IMR-90 (cell line): ENCODE measurements at regions not wholly inside any gene's neighbourhood (a gene's known extent, or its start where the extent isn't known, plus 50 kb on each side); places are given as distances from the start of the nearest gene placed in this dataset.

Experiments
- ATAC-seq: fragments of 200-7000 bp; cut with Tn5 transposase; 2 replicates; pipeline ENCODE4 v1.9.1; 2020; ENCODE audit warnings: low read depth, mild to moderate bottlenecking, moderate library complexity
- BruUV-seq: library from RNA; stranded (reverse); fragments of 400-500 nt; replicated peaks from 2 replicates; lab custom pipeline; 2021; lab: Mats Ljungman, UMichigan
- CTCF ChIA-PET: fragments of 300-600 bp; formaldehyde crosslinking; extraction: SDS; loops from one replicate; lab custom pipeline; 2021; ENCODE audit warnings: antibody characterized with exemption; lab: Yijun Ruan, JAX
- POLR2A ChIA-PET: fragments of 300-600 bp; sonication (Branson Sonifier 250); formaldehyde crosslinking; loops from one replicate; lab custom pipeline; 2022; ENCODE audit warnings: antibody characterized with exemption; ENCODE audit not compliant: unreplicated experiment; lab: Charles Lee
- DNase-seq: peaks from one replicate; pipeline ENCODE4 v3.0.0; 2013
- H2AFZ ChIP-seq: replicated peaks from 2 replicates; pipeline ENCODE3; 2013; ENCODE audit warnings: low read length, mild to moderate bottlenecking; ENCODE audit not compliant: poor library complexity
- H2AK5ac ChIP-seq: 2 replicates; pipeline ENCODE4 v1.6.1; 2013; ENCODE audit warnings: low read depth, low read length, inconsistent platforms
- H2AK9ac ChIP-seq: replicated peaks from 2 replicates; pipeline ENCODE3; 2013; ENCODE audit warnings: mild to moderate bottlenecking, low read depth, low read length, moderate library complexity; ENCODE audit not compliant: poor library complexity
- H2BK120ac ChIP-seq: 2 replicates; pipeline ENCODE4 v1.6.1; 2013; ENCODE audit warnings: low read depth, low read length, inconsistent platforms
- H2BK15ac ChIP-seq: 3 replicates; pipeline ENCODE4 v1.6.1; 2013; ENCODE audit warnings: low read depth, low read length, inconsistent platforms
- H2BK20ac ChIP-seq: 2 replicates; pipeline ENCODE4 v1.6.1; 2013; ENCODE audit warnings: low read depth, mild to moderate bottlenecking, inconsistent platforms, low read length, moderate library complexity
- H2BK5ac ChIP-seq: 2 replicates; pipeline ENCODE4 v1.6.1; 2013; ENCODE audit warnings: mild to moderate bottlenecking, low read depth, low read length, inconsistent platforms; ENCODE audit not compliant: poor library complexity, severe bottlenecking
- H3K14ac ChIP-seq: replicated peaks from 2 replicates; pipeline ENCODE4 v1.6.1; 2013; ENCODE audit warnings: low read depth, low read length, inconsistent platforms
- H3K18ac ChIP-seq: 2 replicates; pipeline ENCODE4 v1.6.1; 2013; ENCODE audit warnings: low read depth, low read length, control low read depth
- H3K23ac ChIP-seq: 2 replicates; pipeline ENCODE4 v1.6.1; 2013; ENCODE audit warnings: low read depth, low read length, inconsistent platforms
- H3K27ac ChIP-seq: 2 replicates; pipeline ENCODE4 v1.5.1; 2013; ENCODE audit warnings: mild to moderate bottlenecking, control low read depth, low read length; ENCODE audit not compliant: insufficient read depth
- H3K27me3 ChIP-seq: 2 replicates; pipeline ENCODE4 v1.6.1; 2013; ENCODE audit warnings: low read length; ENCODE audit not compliant: control insufficient read depth, insufficient read depth
- H3K36me3 ChIP-seq: 2 replicates; pipeline ENCODE4 v1.6.1; 2013; ENCODE audit warnings: low read length, mixed read lengths; ENCODE audit not compliant: control insufficient read depth, insufficient read depth
- H3K4ac ChIP-seq: 2 replicates; pipeline ENCODE4 v1.6.1; 2013; ENCODE audit warnings: low read depth, low read length, inconsistent platforms
- H3K4me1 ChIP-seq: 2 replicates; pipeline ENCODE4 v1.6.1; 2013; ENCODE audit warnings: low read length, mixed read lengths; ENCODE audit not compliant: control insufficient read depth, insufficient read depth
- H3K4me2 ChIP-seq: 2 replicates; pipeline ENCODE4 v1.6.1; 2013; ENCODE audit warnings: low read depth, mild to moderate bottlenecking, control low read depth, low read length, moderate library complexity
- H3K4me3 ChIP-seq: 2 replicates; pipeline ENCODE4 v1.5.1; 2013; ENCODE audit warnings: low read depth, mild to moderate bottlenecking, control low read depth, low read length, moderate library complexity; ENCODE audit not compliant: insufficient read depth
- H3K56ac ChIP-seq: 2 replicates; pipeline ENCODE4 v1.6.1; 2013; ENCODE audit warnings: low read length, inconsistent platforms; ENCODE audit not compliant: insufficient read depth; ENCODE audit errors: extremely low read depth
- H3K79me1 ChIP-seq, 2 experiments: 2 replicates each; pipeline ENCODE4 v1.6.1; 2013; ENCODE audit warnings: low read length in 2 of 2, inconsistent platforms in 1 of 2, low read depth in 1 of 2
- H3K9ac ChIP-seq: 2 replicates; pipeline ENCODE4 v1.6.1; 2013; ENCODE audit warnings: low read depth, low read length, control low read depth
- H3K9me1 ChIP-seq: 2 replicates; pipeline ENCODE4 v1.6.1; 2013; ENCODE audit warnings: low read length, inconsistent platforms; ENCODE audit not compliant: insufficient read depth
- H3K9me3 ChIP-seq: 2 replicates; pipeline ENCODE4 v1.6.1; 2013; ENCODE audit warnings: low read length; ENCODE audit not compliant: control insufficient read depth, insufficient read depth
- H4K20me1 ChIP-seq: 2 replicates; pipeline ENCODE4 v1.6.1; 2013; ENCODE audit warnings: low read length, inconsistent platforms; ENCODE audit not compliant: insufficient read depth
- H4K5ac ChIP-seq: 2 replicates; pipeline ENCODE4 v1.6.1; 2013; ENCODE audit warnings: mild to moderate bottlenecking, low read depth, low read length, control low read depth
- H4K8ac ChIP-seq, 2 experiments: 2 replicates each; pipeline ENCODE4 v1.6.1; 2013; ENCODE audit warnings: low read depth in 2 of 2, low read length in 2 of 2, control low read depth in 1 of 2, inconsistent platforms in 1 of 2
- H4K91ac ChIP-seq: 2 replicates; pipeline ENCODE4 v1.6.1; 2013; ENCODE audit warnings: low read depth, low read length, inconsistent platforms; ENCODE audit not compliant: insufficient read depth
- CEBPB ChIP-seq: IDR thresholded peaks from 2 replicates; pipeline ENCODE4 v1.6.1; 2012; ENCODE audit warnings: low read depth, low read length, improper control_type of control experiment
- NFE2L2 ChIP-seq: fragments of 150-350 bp; IDR thresholded peaks from 2 replicates; pipeline ENCODE4 v1.6.1; 2016; ENCODE audit warnings: low read depth, mild to moderate bottlenecking, low read length
- RAD21 ChIP-seq: IDR thresholded peaks from 2 replicates; pipeline ENCODE4 v1.6.1; 2012; ENCODE audit warnings: low read length, improper control_type of control experiment
- RCOR1 ChIP-seq: IDR thresholded peaks from 2 replicates; pipeline ENCODE4 v1.6.1; 2012; ENCODE audit warnings: mild to moderate bottlenecking, low read length, improper control_type of control experiment; ENCODE audit not compliant: insufficient replicate concordance
- SMC3 ChIP-seq: fragments of 150-350 bp; IDR thresholded peaks from 2 replicates; pipeline ENCODE4 v1.6.1; 2016; ENCODE audit warnings: low read depth, mild to moderate bottlenecking, antibody characterized with exemption, low read length, moderate library complexity
- USF2 ChIP-seq: fragments of 150-350 bp; IDR thresholded peaks from 2 replicates; pipeline ENCODE4 v1.6.1; 2017; ENCODE audit warnings: mild to moderate bottlenecking, antibody characterized with exemption, low read length, low read depth
- WGBS, 2 experiments: methylation state at CpG; one replicate each; pipeline versions ENCODE4 v1.1.5 to v1.1.7; 2013; ENCODE audit warnings: missing lambda C conversion rate in 2 of 2; ENCODE audit not compliant: insufficient read length in 1 of 2; ENCODE audit errors: extremely low coverage in 2 of 2; 5-methylcytosine and 5-hydroxymethylcytosine counted together
- dilution Hi-C: fragments of 300-500 bp; cut with HindIII; formaldehyde crosslinking; loops from one replicate; pipeline ENCODE4 v1.14.3; 2018; ENCODE audit warnings: low sequenced_read_pairs; ENCODE audit not compliant: unreplicated experiment
- in situ Hi-C: fragments of 300-500 bp; cut with MboI; formaldehyde crosslinking; loops from 3 replicates; pipeline ENCODE4 v1.14.3; 2019; ENCODE audit warnings: low sequenced_read_pairs, inconsistent platforms, mixed read lengths
- intact Hi-C: fragments of 100-400 bp; cut with micrococcal nuclease; formaldehyde crosslinking; loops from 2 replicates; pipeline ENCODE4 v1.10.0; 2022

GRCh38 chr13:32956595-32956933 lies 59.7 kb upstream of the KL start:
- Histone ChIP-seq H3K4me3 (no peak overlapping the region), H3K18ac (no peak overlapping the region), H3K27me3 (peaks cover 16% of the 10 kb centered on the region), H2BK120ac (no peak overlapping the region), H3K9me3 (no peaks in the 10 kb centered on the region), H2BK15ac (no peak overlapping the region), H2BK5ac (no peak overlapping the region), H2BK20ac (no peak overlapping the region), H3K56ac (no peak overlapping the region), H3K9me1 (no peaks in the 10 kb centered on the region), H3K23ac (no peak overlapping the region), H3K36me3 (no peaks in the 10 kb centered on the region), H3K14ac (no peak overlapping the region), H4K20me1 (no peaks in the 10 kb centered on the region), H3K4me1 (no peaks in the 10 kb centered on the region), H2AK5ac (no peak overlapping the region), H3K9ac (no peak overlapping the region), H3K27ac (no peak overlapping the region), H2AK9ac (no peak overlapping the region), H4K8ac (no peak overlapping the region), H4K5ac (no peak overlapping the region), H4K91ac (no peak overlapping the region), H3K4me2 (no peak overlapping the region), H3K79me1 (no peaks in the 10 kb centered on the region), H2AFZ (no peak overlapping the region), H3K4ac (no peak overlapping the region)
- ATAC-seq (no peak), DNase-seq (no peak)
- in situ Hi-C loops, result no loop called here
- dilution Hi-C loops, result no loop called here
- BruUV-seq, result no TSS peak
- TF ChIP-seq USF2 (no peak), NFE2L2 (no peak), RAD21 (no peak), SMC3 (no peak), CEBPB (no peak), RCOR1 (no peak)
- intact Hi-C loops, result no loop called here
- WGBS, 2 experiments, result no CpG with 5 or more reads among the region's 1 CpG
- ChIA-PET CTCF (interaction anchor here (1.0 kb wide), 1 partner anchor 18 kb away, joined by 4 read pairs; no protein-coding TSS in a partner anchor), POLR2A (no interaction called here)
